ENCODE measurements at regions not wholly inside any gene's neighbourhood (a gene's known extent, or its start where the extent isn't known, plus 50 kb on each side); places are given as distances from the start of the nearest gene placed in this dataset.

DNA sequence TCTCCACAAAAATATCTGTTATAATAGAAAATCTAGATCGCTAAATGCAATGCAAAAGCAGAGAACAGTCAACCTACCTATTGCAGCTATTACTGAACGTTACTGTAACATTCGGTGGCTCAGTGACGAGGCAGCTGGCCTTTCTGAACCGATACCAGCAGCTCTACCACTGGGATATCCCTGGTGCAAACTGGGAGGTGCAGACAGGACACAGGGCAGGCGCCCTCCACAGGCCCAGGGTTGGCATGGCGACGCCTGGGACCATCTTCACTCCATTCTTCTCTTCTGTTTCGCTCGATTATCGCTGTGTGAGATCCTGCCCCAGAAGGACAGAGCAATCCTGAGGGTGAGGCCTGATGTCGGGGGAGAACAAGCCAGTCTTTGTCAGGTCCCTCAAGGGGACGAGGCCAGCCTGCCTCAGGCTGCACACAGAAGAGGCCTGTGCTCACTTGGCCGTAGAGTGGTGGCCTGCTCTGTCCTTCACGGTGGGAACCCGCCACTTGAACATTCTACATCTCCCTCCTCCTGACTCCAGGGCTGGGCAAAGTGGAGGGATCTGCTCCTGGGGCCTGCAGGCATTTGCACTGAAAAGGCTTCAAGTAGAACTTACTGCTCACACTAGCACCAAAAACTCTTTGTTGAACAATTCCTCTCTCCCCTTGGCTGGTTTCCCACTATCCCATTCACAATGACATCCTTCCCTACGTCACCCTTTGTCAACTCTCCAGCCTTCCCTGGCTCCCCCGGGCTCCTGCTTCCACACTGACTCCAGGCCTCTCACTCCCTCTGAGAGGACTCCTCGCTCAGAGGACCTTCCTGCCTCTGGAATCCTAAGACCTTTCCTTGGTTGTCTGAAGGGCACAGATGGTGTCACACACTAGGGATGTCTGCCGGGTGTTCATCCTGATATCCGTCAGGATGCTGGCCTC lies 49.7 kb downstream of the CYRIA start:
- no peak for DNase-seq

DNA sequence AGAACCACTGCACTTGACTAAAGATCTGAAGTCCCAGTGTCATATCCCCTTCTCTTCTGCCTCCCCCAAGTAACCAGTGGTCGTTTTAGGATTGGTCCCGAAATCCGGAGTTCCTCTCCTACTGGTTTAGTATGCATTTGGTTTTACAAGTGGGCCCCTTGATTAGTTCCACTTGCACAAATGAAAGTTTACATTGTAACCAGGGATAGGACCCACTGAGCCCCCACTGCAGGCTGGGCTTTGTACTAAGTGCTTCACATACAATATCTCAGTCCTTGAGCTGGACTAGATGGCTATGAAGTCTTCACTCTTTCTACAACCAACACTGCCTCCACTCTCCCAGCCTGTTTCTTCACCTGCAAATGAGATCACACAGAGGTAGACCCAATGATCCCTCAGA lies 50.4 kb downstream of the CYRIA start:
- no peak for DNase-seq

DNA sequence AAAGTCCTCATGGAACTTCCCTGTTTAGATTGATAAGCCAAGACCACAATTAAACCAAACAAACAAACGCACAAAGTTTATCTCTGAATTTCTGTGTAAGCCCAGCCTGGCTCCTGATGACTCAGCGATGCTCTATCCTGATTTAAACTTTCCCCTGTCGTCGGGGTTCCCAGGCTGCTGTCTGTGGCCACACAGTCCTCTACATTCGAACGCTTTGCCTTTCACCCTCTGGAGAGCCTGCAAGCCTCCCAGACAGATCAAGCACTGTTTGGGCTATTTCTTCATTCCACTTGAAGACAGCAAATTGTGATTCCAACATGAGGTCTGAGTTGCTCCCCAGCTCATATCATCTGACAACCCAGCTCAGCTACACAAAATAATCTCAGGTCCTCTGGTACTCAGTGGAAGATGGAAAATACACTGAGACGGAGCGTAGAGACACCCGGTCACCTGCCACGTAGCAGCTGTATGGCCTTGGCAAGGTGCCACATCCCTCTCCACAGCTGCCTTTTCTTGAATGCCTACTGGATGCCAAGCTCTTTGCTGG lies 51.2 kb downstream of the CYRIA start:
- no peak for DNase-seq

DNA sequence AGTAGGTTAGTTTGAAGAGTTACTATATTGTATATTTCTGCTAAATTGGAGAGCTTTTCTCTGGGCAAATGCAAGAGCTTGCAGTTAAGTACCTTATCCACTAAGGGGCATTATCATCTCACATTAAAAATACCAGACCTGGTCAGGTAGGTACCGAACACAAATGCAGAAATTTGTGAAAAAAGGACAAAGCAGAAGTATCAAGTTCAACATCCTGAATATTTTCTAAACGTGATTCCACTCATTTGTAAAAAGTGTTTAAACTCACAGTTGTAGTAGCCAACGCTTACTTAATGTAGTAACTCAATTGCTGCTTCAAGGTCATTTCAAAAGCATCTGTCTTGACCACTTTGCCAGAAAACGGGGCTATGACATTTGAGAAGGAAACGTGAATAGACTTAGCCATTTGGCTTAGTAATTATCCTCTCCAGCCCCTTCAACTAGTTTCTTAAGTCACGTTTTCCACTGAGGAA lies 52.1 kb downstream of the CYRIA start:
- no peak for DNase-seq

DNA sequence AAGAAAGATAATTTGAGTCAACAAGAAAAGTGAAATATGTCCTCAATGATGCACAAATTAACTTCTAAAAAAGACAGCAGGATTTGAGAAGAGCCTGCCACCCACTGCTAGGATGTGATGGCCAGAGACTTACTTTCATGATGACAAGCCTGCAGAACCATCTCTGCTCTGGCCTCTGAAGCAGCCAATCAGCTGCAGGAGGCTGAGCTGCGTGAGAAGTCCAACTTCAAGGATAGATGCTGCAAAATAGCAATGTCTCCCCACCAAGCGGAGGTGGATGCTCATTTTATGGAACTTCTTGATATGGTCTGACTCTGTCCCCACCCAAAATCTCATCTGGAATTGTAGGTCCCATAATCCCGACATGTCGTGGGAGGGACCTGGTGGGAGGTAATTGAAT lies 53.1 kb downstream of the CYRIA start:
- DNase-seq = no peak

DNA sequence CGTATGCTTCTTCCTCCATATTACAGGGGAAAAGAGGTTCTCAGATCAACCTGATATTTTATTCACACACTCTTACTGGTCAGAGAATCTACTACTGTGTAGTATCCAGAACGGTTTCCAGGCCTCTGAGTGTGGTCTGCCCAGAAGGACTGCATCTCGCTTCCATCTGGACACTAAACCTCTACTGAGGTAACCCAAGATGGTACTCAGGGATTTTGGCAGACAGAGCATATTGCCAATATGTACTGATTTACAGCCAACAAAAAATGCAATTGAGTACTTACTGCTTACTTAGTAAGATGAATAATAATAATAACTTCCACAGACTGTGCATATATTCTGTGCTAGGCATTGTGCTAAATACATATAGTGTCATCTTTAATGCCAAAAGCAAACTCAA lies 55.8 kb downstream of the CYRIA start:
- no peak for DNase-seq

DNA sequence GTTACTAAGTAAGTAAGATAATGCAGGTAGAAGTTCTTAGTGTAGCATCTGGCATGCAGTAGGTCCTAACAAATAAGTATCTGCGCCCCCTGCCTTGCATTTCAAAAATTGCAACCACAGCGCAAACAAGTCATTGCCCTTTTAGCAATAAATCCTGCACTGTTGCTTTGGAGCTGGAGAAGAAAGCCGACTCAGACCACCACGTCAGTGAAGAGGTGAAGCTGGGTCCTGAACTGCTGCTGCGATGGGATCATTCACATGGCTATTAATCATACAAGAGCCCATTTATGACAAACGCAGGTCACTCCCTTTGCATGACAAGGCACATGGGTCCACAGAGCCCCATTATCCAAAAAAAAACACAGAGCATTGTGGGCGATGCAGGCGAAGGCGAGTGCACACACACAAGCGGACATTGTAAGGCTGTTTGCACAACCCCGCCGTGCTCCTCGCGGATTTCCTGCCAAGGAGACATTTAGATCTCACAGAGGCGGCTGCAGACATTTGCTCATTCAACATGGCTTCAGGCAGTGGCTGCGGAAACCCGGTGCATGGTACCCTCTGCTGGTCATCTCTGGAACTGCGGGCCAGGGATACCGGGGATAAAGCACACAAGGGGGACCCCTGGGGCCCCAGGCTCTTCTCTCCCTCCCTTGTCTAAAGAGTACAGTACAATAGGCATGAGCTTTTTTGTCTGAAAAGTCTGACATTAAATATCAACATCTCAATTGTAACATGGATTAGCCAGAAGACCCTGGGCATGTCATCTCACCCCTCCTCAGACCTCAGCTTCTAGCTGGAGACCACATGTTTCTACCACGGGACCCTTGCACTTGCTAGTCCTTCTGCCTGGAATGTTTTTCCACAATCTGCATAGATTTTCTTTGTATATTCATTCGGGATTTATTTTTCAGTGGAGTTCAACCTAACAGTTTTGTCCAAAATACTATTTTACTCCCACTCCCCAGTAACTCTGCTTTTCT lies 56.7 kb downstream of the CYRIA start:
- peak; percentile 66 for DNase-seq

DNA sequence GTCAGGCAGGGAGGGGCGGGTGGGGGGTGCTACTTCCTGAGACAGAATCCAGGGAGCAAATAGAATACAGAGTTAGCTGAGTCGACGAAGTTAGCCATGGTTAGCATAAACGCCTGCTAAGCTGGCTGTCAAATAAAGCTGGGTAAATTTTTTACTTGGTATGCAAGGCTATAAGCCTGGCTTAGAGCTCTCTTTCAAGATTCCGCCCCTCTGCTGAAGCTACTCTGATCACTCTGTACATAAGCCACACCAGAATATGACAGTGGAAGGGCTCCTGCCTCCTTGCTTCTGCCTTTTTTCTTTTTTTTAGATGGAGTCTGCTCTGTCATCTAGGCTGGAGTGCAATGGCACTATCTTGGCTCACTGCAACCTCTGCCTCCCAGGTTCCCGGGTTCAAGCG lies 58.3 kb downstream of the CYRIA start:
- no peak for DNase-seq

DNA sequence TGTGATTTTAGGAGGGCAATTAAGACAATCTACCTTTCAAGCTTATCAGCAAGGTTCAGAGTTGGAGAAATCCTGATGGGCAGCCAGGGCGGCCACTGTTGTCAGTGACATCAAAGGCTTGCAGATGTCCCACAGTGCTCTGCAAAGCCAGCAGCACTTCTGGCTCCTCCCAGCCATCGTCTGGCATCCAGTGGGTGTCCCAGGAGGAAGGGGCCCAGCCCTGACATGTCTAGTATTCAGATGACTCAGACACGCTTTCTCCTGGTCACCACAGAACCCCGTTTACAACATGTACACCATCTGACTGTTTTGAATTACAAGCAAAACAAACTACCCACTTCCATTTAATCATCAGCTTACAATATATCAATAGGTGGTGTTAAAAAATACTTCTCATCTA lies 61.4 kb downstream of the CYRIA start:
- peak; percentile 22 for DNase-seq

DNA sequence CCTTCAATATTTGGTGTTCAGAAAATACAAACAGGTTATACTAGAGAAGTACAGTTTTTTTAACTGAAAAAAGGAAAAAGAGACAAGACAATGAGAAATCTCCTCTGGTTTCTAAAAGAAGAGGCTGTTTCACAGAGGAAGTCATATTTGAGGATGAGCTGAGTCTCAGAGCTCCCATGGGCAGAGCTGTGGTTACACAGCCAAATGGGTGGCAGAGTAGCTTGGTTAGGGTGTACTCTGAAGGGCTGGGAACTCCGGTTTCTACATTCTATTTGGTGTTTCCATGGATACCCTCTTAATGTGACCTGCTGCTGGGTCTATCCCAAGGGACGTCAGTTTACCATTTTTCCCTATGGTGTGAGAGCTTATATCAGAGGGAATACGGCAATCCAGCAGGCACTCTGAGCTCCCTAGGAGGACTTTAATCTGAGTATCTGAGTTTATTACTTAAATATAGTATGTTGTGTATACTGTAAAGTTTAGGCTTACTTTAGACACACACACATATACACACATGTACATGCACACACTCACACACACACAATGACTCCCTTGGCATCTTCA lies 74.2 kb downstream of the CYRIA start:
- DNase-seq = no peak

DNA sequence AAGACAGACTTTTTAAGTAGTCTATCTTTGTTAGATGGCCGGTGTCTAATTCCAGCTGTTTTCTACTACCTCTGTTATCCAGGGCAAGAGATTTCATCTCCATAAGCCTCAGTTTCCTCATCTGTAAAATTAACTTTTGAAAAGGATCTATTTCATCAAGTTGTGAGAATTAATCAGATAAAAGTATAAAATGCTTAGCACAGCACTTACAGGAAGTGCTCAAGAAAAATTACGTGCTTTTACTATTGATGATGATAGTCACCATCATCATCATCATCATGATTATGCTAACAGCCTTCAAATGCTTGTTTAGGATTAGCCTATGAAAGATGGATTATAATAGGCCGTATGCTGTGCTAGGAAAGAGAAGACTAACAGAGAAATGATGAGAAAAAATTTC lies 76.2 kb downstream of the CYRIA start:
- DNase-seq = no peak

DNA sequence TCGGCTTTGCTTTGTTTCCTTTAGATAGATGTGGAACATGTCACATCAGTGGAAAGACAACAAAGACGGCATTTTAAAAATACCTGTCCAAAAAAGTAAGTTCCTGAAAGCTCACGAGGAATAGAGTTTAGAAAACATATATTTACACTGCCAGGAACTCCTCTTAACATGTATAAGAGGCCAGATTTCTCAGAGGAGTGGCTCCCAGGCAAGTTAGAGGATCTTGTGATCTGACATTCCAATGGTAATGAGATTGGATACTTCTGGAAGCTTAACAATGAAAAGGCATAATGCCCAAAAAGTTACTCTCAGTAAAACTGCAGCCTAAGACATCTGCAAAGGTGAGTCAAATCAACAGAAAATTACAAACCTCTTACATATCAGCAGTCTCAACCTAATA lies 77.1 kb downstream of the CYRIA start:
- DNase-seq = no peak

DNA sequence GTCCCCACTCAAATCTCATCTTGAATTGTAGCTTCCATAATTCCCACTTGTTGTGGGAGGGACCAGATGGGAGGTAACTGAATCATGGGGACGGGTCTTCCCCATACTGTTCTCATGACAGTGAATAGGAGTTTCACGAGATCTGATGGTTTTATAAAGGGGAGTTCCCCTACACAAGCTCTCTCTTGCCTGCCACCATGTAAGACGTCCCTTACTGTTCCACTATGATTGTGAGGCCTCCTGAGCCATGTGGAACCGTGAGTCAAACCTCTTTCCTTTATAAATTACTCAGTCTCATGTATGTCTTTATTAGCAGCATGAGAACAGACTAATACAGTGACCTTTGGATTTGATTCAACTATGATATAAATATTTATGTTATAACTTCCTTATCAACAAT lies 78.0 kb downstream of the CYRIA start:
- DNase-seq = no peak

DNA sequence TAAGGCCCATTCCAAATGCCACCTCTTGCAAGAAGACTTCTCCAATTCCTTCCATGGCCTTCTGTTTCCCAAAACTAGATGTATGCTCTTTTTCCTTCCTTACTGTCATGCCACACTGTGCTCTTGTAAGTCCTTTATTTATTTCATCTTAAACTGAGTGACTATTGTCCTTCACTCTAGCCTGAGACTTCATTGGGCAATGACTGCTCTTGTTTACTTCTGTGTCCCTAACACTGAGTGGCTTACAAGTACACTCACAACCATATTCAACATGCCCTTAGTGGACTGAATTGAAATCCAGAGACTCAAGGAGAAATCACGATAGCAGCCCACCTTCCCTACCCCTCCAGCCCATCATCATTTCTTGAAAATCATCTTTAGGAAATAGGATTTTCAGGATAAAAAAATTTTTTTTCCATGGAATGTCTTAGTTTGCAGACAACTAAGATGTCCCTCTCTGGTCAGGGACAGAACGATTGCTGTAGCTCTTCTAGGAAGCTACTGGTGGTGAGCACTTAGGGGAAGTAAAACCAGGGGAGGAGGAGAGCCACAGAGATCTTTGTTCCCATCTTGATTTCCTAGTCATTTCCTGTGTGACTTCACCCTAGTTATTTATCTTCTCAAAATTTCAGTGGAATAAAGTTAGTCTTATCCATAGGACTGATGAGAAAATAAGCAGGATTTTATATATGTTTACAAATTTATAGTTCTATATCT lies 80.7 kb downstream of the CYRIA start:
- DNase-seq = no peak

DNA sequence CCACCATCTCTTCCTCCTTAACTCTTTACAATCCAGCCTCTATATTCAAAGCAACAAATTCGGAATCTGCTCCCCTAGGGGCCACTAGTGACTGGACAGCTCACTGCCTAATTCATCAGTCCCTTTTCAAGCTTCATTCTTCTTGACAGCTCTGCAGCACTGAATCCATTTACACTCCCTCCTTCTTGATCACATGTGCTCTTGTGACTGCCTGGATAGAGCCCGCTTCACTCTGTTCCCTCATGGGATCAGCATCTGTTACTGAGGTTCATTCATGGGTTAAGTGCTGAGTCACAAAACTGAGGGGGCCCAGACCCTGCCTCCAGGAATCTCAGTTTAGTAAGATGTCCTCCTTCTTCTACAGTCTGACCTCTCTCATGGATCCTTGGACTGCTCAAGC lies 81.5 kb downstream of the CYRIA start:
- DNase-seq = no peak

DNA sequence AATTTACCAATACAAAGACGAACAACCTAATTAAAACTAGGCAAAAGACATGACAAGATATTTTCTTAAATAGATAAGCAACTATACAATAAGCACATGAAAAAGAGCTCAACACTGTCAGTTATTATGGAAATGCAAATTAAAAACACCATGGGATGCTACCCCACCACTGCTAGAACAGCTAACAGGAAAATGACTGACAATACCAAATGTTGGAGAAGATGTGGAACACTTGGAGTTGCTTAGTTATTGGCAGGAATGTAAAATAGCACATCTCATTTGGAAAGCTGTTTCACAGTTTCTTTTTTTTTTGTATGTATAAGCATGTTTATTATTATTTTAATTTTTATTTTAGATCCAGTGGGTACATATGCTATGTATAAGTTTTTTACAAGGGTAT lies 84.4 kb downstream of the CYRIA start:
- DNase-seq = no peak

DNA sequence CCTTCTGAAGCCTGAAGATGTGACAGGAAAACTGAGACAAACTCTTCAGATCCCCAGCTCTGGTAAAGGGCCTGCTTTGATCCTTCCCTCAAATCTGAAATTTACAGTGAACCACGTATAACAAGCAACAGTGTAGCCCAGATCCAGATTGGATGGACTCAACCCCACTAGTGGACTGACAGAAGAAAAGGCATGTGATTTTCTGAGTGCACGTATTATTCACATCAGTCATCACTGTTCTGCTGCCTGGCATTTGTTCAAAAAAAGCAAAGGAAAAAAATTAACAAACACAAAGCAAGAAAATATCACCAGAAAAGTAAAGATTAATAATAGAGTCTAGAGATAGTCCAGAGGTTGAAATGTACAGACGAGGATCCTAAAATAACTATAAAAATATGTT lies 87.6 kb downstream of the CYRIA start:
- DNase-seq = no peak

DNA sequence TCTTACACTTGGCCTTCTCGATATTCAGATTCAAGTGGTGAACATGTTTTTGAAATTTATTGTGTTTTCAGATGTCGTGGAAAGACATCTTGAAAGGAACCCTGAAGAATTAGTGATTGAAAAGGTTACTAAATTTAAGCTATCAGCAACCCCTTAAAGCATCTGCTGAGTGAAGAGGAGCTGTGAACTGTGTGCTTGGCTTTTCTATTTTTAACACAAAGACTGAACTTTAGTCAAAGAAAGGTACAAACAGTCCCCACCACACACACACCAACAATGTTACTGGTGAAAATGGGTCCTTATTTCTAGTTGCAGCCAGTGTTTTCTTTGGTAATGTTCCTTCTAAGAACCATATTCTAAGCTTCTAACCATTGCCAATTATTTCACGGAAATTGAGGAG lies 95.1 kb downstream of the CYRIA start:
- DNase-seq = no peak

DNA sequence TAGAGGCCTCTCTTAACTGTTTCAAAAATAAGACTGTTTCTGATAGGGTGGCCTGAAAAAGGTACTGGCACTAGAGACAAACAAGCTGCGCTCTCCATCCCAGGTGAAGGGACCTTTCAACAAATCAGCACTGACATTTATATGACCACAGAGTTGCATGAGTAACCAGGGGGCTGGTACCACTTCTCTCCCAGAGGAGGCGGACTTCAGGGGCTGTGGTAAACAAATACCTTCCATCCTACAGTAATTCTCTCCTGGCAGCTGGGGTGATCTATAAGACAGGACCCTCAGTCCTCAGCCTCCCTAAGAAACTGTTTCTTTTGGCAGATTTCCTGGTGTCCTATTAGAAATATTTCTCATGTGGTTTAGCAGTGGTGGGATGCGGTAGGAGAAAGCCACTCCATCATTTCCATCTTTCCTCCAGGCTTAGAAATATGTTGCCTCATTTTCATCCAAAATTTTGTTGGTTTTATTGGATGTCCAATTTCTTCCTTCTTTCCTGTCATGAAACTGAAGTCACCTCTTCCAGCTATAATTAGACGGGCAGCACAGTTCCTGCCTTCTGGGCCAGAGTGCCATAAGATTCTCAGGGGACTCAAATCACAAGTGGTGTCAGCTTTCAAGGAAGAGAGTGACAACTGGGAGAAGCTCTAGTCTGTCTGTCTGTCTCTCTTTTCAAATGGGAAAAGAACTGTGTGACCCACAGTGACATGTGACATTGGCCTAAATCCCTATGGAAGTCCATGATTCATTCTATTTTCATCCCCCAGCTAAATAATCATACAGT lies 96.4 kb downstream of the CYRIA start:
- DNase-seq = no peak

DNA sequence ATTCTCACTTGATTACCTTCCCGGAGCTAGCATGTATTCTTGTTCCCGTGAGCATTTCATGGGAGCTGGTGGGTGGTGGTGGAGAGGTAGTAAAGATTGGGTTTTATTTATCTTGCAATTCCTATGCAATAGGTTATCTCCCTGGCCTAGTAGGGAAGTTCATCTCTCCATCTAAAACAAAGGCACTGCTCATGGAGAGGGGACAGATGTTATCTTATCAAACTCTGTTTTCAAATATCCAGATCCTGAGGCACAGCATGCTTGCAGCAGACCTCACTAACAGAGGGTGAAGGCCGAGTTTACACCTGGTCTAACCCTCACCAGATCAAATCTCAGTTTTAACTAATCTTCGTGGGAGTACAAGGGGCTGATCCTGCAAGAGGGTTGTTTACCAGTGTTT lies 98.9 kb downstream of the CYRIA start:
- DNase-seq = no peak

DNA sequence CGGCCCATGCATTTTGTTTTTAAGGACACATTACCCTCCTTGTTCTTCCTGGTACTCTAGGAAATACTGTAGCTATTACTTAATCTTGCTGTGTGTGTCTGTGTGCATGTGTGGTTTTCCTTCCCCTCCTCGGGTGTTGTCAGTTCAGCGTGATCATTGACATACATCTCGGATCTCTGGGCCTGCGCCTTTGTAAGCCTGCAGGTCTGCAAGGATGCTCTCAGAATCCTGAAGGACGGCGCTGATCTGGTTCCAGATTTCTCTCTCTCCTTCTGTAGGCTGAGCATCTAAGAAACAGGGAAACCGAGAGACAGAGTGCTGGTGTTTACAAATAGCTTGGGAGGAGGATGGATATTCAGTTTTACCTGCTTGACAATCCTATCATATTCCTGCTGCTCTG lies 100.2 kb downstream of the CYRIA start:
- no peak for DNase-seq

Measured in fibroblast of skin of back (primary cell).